HEK293 (cell line): ENCODE measurements at regions not wholly inside any gene's neighbourhood (a gene's known extent, or its start where the extent isn't known, plus 50 kb on each side); places are given as distances from the start of the nearest gene placed in this dataset.

Experiments
- CTCF ChIA-PET: fragments of 350-600 bp; formaldehyde crosslinking; extraction: SDS; loops from one replicate; lab custom pipeline; 2021; ENCODE audit warnings: antibody characterized with exemption; lab: Yijun Ruan, JAX
- POLR2A ChIA-PET: fragments of 300-600 bp; formaldehyde crosslinking; extraction: SDS; loops from one replicate; lab custom pipeline; 2020; ENCODE audit warnings: antibody characterized with exemption, inconsistent platforms; lab: Yijun Ruan, JAX
- H3K27ac ChIP-seq: fragments of 200-500 bp; sonication (Bioruptor generic); 2 replicates; pipeline ENCODE4 v1.5.1; 2014; ENCODE audit warnings: low read depth, low read length, control low read depth, inconsistent platforms; ENCODE audit errors: extremely low read depth
- H3K36me3 ChIP-seq, 2 experiments: fragments of 200-500 bp in 1 of 2; sonication (Bioruptor generic) in 1 of 2; 1 replicate in 1 of 2; 2 replicates in 1 of 2; pipeline ENCODE4 v1.5.1; 2014 to 2017; ENCODE audit warnings: inconsistent platforms in 2 of 2, low read length in 2 of 2; ENCODE audit not compliant: control insufficient read depth in 2 of 2, insufficient read depth in 1 of 2
- H3K4me1 ChIP-seq: fragments of 200-500 bp; sonication (Bioruptor generic); 2 replicates; pipeline ENCODE4 v1.5.1; 2014; ENCODE audit warnings: mild to moderate bottlenecking, low read length, inconsistent platforms; ENCODE audit not compliant: control insufficient read depth, insufficient read depth
- H3K4me3 ChIP-seq: 2 replicates; pipeline ENCODE4 v1.5.1; 2011; ENCODE audit warnings: low read depth, mild to moderate bottlenecking, control low read depth, low read length, moderate library complexity
- H3K9me3 ChIP-seq: fragments of 200-500 bp; sonication (Bioruptor generic); 2 replicates; pipeline ENCODE4 v1.5.1; 2014; ENCODE audit warnings: low read depth, low read length, inconsistent platforms; ENCODE audit not compliant: control insufficient read depth, insufficient read depth
- EGR2 ChIP-seq: fragments of 450-650 bp; formaldehyde crosslinking; IDR thresholded peaks from 2 replicates; pipeline ENCODE4 v1.5.1; 2016; ENCODE audit warnings: low read depth, missing biosample characterization, missing genetic modification characterization
- GLI4 ChIP-seq: fragments of 450-650 bp; formaldehyde crosslinking; IDR thresholded peaks from 2 replicates; pipeline ENCODE4 v1.5.1; 2016; ENCODE audit warnings: missing biosample characterization, missing genetic modification characterization
- KLF10 ChIP-seq: fragments of 450-650 bp; IDR thresholded peaks from 2 replicates; pipeline ENCODE4 v1.5.1; 2018; ENCODE audit warnings: missing biosample characterization, mild to moderate bottlenecking, missing genetic modification characterization
- PRDM1 ChIP-seq: fragments of 450-650 bp; formaldehyde crosslinking; IDR thresholded peaks from 2 replicates; pipeline ENCODE4; 2016; ENCODE audit warnings: missing biosample characterization, missing genetic modification characterization
- SP3 ChIP-seq: fragments of 450-650 bp; formaldehyde crosslinking; IDR thresholded peaks from 2 replicates; pipeline ENCODE4 v1.5.1; 2016; ENCODE audit warnings: missing biosample characterization, missing genetic modification characterization
- ZBTB20 ChIP-seq: fragments of 450-650 bp; formaldehyde crosslinking; IDR thresholded peaks from 2 replicates; pipeline ENCODE4 v1.5.1; 2016; ENCODE audit warnings: missing biosample characterization, missing genetic modification characterization
- ZNF169 ChIP-seq: fragments of 450-650 bp; formaldehyde crosslinking; IDR thresholded peaks from 2 replicates; pipeline ENCODE4 v1.5.1; 2016; ENCODE audit warnings: missing biosample characterization, missing genetic modification characterization
- ZNF2 ChIP-seq: fragments of 450-650 bp; formaldehyde crosslinking; IDR thresholded peaks from 2 replicates; pipeline ENCODE4 v1.5.1; 2016; ENCODE audit warnings: missing biosample characterization, missing genetic modification characterization
- ZNF302 ChIP-seq: fragments of 450-650 bp; formaldehyde crosslinking; IDR thresholded peaks from 2 replicates; pipeline ENCODE4 v1.5.1; 2016; ENCODE audit warnings: missing biosample characterization, missing genetic modification characterization, low read depth
- ZNF311 ChIP-seq: fragments of 450-650 bp; formaldehyde crosslinking; IDR thresholded peaks from 2 replicates; pipeline ENCODE4 v1.5.1; 2017; ENCODE audit warnings: missing biosample characterization, missing genetic modification characterization, borderline replicate concordance
- ZNF324 ChIP-seq: fragments of 450-650 bp; formaldehyde crosslinking; IDR thresholded peaks from 2 replicates; pipeline ENCODE4 v1.5.1; 2016; ENCODE audit warnings: missing biosample characterization, missing genetic modification characterization
- ZNF791 ChIP-seq: fragments of 450-650 bp; formaldehyde crosslinking; IDR thresholded peaks from 2 replicates; pipeline ENCODE4 v1.5.1; 2016; ENCODE audit warnings: missing biosample characterization, missing genetic modification characterization
- ZSCAN23 ChIP-seq: fragments of 450-650 bp; formaldehyde crosslinking; IDR thresholded peaks from 2 replicates; pipeline ENCODE4 v1.5.1; 2016; ENCODE audit warnings: missing biosample characterization, missing genetic modification characterization
- TF ChIP-seq, protein P1 (sequence below): fragments of 450-650 bp; formaldehyde crosslinking; conservative IDR thresholded peaks from 2 replicates; pipeline ENCODE4 v1.5.1; 2016; ENCODE audit warnings: low read depth, missing biosample characterization, missing genetic modification characterization
- TF ChIP-seq, protein P2 (sequence below): fragments of 450-650 bp; formaldehyde crosslinking; IDR thresholded peaks from 2 replicates; pipeline ENCODE4 v1.5.1; 2017; ENCODE audit warnings: missing biosample characterization, mild to moderate bottlenecking, missing genetic modification characterization, moderate library complexity
- TF ChIP-seq, protein P3 (sequence below): fragments of 450-650 bp; formaldehyde crosslinking; IDR thresholded peaks from 2 replicates; pipeline ENCODE4 v1.5.1; 2016; ENCODE audit warnings: missing biosample characterization, missing genetic modification characterization
- TF ChIP-seq, protein P4 (sequence below): fragments of 450-650 bp; formaldehyde crosslinking; IDR thresholded peaks from 2 replicates; pipeline ENCODE4 v1.5.1; 2017; ENCODE audit warnings: missing biosample characterization, missing genetic modification characterization
- TF ChIP-seq, protein P5 (sequence below): fragments of 450-650 bp; formaldehyde crosslinking; IDR thresholded peaks from 2 replicates; pipeline ENCODE4 v1.5.1; 2016; ENCODE audit warnings: missing biosample characterization, missing genetic modification characterization
- TF ChIP-seq, protein P6 (sequence below): fragments of 450-650 bp; formaldehyde crosslinking; IDR thresholded peaks from 2 replicates; pipeline ENCODE4 v1.5.1; 2016; ENCODE audit warnings: missing biosample characterization, missing genetic modification characterization

DNA sequence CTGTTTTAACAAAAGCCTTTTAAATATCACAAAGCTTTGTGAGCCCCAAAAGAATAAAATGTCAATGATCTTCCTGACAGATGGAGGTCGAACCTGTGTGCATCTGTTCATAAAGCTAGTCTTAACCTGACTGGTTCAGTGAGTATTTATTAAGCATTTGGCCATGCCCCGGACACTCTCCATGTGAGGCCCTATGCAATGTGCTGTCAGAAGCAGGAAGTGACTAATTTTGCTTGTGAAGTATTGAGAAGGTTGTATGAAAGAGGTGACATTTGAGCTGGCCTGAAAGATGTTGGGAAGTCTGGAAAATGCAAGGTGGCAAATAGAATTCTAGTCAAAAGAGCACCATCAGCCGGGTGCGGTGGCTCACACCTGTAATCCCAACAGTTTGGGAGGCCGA is 171.4 kb downstream of the MSL3 start:
- POLR2A ChIA-PET: no interaction called here
- CTCF ChIA-PET: interaction anchor here (0.6 to 0.7 kb wide), 2 partner anchors 15 to 38 kb away, joined by 3 to 4 read pairs; no protein-coding TSS in a partner anchor
- H3K36me3 ChIP-seq: no peaks in the 10 kb centered on the region
- no peaks in the 10 kb centered on the region for H3K4me1 ChIP-seq
- TF ChIP-seq ZBTB20 (tag by site-specific recombination): no peak
- TF ChIP-seq, protein P1, sequence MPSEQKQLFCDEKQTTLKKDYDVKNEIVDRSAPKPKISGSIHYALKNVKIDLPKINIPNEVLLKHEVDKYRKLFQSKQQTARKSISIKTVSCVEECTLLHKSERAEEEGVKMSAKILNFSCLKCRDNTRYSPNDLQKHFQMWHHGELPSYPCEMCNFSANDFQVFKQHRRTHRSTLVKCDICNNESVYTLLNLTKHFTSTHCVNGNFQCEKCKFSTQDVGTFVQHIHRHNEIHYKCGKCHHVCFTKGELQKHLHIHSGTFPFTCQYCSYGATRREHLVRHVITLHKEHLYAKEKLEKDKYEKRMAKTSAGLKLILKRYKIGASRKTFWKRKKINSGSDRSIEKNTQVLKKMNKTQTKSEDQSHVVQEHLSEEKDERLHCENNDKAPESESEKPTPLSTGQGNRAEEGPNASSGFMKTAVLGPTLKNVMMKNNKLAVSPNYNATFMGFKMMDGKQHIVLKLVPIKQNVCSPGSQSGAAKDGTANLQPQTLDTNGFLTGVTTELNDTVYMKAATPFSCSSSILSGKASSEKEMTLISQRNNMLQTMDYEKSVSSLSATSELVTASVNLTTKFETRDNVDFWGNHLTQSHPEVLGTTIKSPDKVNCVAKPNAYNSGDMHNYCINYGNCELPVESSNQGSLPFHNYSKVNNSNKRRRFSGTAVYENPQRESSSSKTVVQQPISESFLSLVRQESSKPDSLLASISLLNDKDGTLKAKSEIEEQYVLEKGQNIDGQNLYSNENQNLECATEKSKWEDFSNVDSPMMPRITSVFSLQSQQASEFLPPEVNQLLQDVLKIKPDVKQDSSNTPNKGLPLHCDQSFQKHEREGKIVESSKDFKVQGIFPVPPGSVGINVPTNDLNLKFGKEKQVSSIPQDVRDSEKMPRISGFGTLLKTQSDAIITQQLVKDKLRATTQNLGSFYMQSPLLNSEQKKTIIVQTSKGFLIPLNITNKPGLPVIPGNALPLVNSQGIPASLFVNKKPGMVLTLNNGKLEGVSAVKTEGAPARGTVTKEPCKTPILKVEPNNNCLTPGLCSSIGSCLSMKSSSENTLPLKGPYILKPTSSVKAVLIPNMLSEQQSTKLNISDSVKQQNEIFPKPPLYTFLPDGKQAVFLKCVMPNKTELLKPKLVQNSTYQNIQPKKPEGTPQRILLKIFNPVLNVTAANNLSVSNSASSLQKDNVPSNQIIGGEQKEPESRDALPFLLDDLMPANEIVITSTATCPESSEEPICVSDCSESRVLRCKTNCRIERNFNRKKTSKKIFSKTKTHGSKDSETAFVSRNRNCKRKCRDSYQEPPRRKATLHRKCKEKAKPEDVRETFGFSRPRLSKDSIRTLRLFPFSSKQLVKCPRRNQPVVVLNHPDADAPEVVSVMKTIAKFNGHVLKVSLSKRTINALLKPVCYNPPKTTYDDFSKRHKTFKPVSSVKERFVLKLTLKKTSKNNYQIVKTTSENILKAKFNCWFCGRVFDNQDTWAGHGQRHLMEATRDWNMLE (tag by site-specific recombination): no peak
- no peak for TF ChIP-seq ZNF302
- no peak for TF ChIP-seq ZNF311 (tag by site-specific recombination)
- TF ChIP-seq ZNF791 (tag by site-specific recombination): no peak
- no peak for TF ChIP-seq ZNF2 (tag by site-specific recombination)
- TF ChIP-seq ZNF169 (tag by site-specific recombination): no peak
- no peak for TF ChIP-seq ZNF324 (tag by site-specific recombination)
- TF ChIP-seq SP3 (tag by site-specific recombination): no peak
- TF ChIP-seq ZSCAN23 (tag by site-specific recombination): no peak
- TF ChIP-seq, protein P2, sequence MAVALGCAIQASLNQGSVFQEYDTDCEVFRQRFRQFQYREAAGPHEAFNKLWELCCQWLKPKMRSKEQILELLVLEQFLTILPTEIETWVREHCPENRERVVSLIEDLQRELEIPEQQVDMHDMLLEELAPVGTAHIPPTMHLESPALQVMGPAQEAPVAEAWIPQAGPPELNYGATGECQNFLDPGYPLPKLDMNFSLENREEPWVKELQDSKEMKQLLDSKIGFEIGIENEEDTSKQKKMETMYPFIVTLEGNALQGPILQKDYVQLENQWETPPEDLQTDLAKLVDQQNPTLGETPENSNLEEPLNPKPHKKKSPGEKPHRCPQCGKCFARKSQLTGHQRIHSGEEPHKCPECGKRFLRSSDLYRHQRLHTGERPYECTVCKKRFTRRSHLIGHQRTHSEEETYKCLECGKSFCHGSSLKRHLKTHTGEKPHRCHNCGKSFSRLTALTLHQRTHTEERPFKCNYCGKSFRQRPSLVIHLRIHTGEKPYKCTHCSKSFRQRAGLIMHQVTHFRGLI (tag by site-specific recombination): no peak
- TF ChIP-seq GLI4: no peak
- TF ChIP-seq, protein P3, sequence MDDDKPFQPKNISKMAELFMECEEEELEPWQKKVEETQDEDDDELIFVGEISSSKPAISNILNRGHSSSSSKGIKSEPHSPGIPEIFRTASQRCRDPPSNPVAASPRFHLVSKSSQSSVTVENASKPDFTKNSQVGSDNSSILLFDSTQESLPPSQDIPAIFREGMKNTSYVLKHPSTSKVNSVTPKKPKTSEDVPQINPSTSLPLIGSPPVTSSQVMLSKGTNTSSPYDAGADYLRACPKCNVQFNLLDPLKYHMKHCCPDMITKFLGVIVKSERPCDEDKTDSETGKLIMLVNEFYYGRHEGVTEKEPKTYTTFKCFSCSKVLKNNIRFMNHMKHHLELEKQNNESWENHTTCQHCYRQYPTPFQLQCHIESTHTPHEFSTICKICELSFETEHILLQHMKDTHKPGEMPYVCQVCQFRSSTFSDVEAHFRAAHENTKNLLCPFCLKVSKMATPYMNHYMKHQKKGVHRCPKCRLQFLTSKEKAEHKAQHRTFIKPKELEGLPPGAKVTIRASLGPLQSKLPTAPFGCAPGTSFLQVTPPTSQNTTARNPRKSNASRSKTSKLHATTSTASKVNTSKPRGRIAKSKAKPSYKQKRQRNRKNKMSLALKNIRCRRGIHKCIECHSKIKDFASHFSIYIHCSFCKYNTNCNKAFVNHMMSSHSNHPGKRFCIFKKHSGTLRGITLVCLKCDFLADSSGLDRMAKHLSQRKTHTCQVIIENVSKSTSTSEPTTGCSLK: no peak
- no peak overlapping the region for H3K27ac ChIP-seq
- H3K9me3 ChIP-seq: no peaks in the 10 kb centered on the region
- no peak overlapping the region for H3K4me3 ChIP-seq

DNA sequence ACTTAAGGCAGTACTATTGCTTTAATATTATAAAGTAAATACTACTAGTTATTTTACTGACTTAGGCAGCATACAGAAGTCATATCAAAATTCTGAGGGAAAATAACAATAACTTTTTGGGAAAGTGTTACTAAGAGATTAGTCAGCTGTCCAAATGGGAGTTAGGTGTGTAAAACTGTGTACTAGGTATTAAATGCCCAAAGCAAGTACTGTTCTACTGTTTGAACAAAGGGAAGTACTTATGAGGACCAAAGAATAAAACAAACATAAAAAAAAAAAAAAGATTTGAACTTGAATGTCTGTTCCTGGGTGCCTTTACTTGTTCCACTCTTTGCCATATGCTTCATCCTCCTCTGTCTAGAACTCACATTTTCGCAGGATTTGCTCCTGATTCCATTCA is 174.4 kb downstream of the MSL3 start:
- Histone ChIP-seq H3K36me3 (no peaks in the 10 kb centered on the region), H3K9me3 (no peaks in the 10 kb centered on the region), H3K4me3 (no peak overlapping the region), H3K27ac (no peak overlapping the region), H3K4me1 (no peaks in the 10 kb centered on the region)
- CTCF ChIA-PET: interaction anchor here (0.8 to 0.9 kb wide), 2 partner anchors 10 to 12 kb away, joined by 3 read pairs; no protein-coding TSS in a partner anchor
- TF ChIP-seq KLF10 (tag by site-specific recombination) (no peak), EGR2 (no peak), PRDM1 (tag by site-specific recombination) (no peak)
- TF ChIP-seq, protein P4, sequence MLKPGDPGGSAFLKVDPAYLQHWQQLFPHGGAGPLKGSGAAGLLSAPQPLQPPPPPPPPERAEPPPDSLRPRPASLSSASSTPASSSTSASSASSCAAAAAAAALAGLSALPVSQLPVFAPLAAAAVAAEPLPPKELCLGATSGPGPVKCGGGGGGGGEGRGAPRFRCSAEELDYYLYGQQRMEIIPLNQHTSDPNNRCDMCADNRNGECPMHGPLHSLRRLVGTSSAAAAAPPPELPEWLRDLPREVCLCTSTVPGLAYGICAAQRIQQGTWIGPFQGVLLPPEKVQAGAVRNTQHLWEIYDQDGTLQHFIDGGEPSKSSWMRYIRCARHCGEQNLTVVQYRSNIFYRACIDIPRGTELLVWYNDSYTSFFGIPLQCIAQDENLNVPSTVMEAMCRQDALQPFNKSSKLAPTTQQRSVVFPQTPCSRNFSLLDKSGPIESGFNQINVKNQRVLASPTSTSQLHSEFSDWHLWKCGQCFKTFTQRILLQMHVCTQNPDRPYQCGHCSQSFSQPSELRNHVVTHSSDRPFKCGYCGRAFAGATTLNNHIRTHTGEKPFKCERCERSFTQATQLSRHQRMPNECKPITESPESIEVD: no peak
- TF ChIP-seq, protein P5, sequence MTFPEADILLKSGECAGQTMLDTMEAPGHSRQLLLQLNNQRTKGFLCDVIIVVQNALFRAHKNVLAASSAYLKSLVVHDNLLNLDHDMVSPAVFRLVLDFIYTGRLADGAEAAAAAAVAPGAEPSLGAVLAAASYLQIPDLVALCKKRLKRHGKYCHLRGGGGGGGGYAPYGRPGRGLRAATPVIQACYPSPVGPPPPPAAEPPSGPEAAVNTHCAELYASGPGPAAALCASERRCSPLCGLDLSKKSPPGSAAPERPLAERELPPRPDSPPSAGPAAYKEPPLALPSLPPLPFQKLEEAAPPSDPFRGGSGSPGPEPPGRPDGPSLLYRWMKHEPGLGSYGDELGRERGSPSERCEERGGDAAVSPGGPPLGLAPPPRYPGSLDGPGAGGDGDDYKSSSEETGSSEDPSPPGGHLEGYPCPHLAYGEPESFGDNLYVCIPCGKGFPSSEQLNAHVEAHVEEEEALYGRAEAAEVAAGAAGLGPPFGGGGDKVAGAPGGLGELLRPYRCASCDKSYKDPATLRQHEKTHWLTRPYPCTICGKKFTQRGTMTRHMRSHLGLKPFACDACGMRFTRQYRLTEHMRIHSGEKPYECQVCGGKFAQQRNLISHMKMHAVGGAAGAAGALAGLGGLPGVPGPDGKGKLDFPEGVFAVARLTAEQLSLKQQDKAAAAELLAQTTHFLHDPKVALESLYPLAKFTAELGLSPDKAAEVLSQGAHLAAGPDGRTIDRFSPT: no peak
- TF ChIP-seq, protein P6, sequence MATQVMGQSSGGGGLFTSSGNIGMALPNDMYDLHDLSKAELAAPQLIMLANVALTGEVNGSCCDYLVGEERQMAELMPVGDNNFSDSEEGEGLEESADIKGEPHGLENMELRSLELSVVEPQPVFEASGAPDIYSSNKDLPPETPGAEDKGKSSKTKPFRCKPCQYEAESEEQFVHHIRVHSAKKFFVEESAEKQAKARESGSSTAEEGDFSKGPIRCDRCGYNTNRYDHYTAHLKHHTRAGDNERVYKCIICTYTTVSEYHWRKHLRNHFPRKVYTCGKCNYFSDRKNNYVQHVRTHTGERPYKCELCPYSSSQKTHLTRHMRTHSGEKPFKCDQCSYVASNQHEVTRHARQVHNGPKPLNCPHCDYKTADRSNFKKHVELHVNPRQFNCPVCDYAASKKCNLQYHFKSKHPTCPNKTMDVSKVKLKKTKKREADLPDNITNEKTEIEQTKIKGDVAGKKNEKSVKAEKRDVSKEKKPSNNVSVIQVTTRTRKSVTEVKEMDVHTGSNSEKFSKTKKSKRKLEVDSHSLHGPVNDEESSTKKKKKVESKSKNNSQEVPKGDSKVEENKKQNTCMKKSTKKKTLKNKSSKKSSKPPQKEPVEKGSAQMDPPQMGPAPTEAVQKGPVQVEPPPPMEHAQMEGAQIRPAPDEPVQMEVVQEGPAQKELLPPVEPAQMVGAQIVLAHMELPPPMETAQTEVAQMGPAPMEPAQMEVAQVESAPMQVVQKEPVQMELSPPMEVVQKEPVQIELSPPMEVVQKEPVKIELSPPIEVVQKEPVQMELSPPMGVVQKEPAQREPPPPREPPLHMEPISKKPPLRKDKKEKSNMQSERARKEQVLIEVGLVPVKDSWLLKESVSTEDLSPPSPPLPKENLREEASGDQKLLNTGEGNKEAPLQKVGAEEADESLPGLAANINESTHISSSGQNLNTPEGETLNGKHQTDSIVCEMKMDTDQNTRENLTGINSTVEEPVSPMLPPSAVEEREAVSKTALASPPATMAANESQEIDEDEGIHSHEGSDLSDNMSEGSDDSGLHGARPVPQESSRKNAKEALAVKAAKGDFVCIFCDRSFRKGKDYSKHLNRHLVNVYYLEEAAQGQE (tag by site-specific recombination): no peak
- POLR2A ChIA-PET: no interaction called here
